K562 (cell line): ENCODE measurements at regions not wholly inside any gene's neighbourhood (a gene's known extent, or its start where the extent isn't known, plus 50 kb on each side); places are given as distances from the start of the nearest gene placed in this dataset.

Experiments used
- CHD4 ChIP-seq: fragments of 200-600 bp; sonication (generic); IDR thresholded peaks from 3 replicates; pipeline ENCODE4 v1.6.1; 2012; ENCODE audit warnings: low read depth, mild to moderate bottlenecking, mixed read lengths, low read length, inconsistent platforms; ENCODE audit not compliant: insufficient read depth, insufficient replicate concordance, poor library complexity, severe bottlenecking
- FOXK1 ChIP-seq: sonication (generic); formaldehyde crosslinking; IDR thresholded peaks from 2 replicates; pipeline ENCODE4 v1.8.0; 2022; ENCODE audit warnings: missing genetic modification reagents, mild to moderate bottlenecking, borderline replicate concordance
- RBM14 ChIP-seq: fragments of 200-400 bp; formaldehyde crosslinking; IDR thresholded peaks from 2 replicates; pipeline ENCODE4 v1.6.1; 2018; ENCODE audit warnings: low read depth, mild to moderate bottlenecking, low read length, moderate library complexity, borderline replicate concordance; ENCODE audit not compliant: insufficient read depth
- RFX5 ChIP-seq: IDR thresholded peaks from 2 replicates; pipeline ENCODE4 v1.6.1; 2011; ENCODE audit warnings: low read depth, mild to moderate bottlenecking, improper control_type of control experiment, low read length
- TF ChIP-seq, protein P1 (sequence below): fragments of 250-450 bp; sonication (Bioruptor Pico); IDR thresholded peaks from 2 replicates; pipeline ENCODE4 v1.9.0; 2021; ENCODE audit warnings: mild to moderate bottlenecking

DNA sequence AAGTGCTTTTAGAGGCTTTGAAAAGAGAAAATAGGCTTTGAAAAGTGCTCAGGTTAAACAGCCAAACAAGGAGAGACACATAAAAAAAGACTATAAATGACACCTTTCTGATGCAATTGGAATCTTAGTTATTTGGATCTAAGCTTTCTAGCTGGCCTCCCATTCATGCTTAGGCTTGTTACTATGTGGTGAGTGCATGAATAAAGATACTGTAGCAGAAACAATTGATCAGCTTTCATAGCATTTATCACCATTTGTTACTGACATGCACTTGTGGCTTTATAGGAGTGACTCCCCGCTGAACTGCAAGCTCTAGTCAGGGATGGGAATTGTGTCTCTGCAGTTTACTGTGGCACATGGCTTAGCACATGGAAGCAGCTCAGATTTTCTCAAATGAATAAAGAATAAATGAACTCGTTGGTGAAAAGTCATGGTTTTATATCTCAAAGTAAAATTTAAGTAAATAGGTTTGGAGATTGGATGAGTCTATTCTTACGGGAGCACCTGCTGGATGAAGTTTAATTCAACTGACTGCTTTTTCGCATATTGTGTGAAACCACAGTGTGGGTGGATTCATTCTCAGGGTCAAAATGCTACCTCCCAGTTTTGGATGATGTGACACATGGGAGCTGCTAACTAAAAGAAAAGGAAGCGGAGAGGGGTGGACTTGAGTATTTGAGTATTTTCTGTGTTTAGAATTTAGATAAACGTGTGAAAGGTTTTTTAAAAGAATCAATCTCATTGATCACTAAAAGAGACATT lies 91.1 kb upstream of the NOL4 start:
- TF ChIP-seq RBM14 = no peak
- TF ChIP-seq FOXK1 (CRISPR knock-in tag) = no peak
- no peak for TF ChIP-seq CHD4
- TF ChIP-seq, protein P1, sequence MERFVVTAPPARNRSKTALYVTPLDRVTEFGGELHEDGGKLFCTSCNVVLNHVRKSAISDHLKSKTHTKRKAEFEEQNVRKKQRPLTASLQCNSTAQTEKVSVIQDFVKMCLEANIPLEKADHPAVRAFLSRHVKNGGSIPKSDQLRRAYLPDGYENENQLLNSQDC (CRISPR knock-in tag) = no peak
- TF ChIP-seq RFX5 = no peak
